DMS153 treated with DMSO at 0.1 percent for 48 hours (cell line): ENCODE measurements at regions not wholly inside any gene's neighbourhood (a gene's known extent, or its start where the extent isn't known, plus 50 kb on each side); places are given as distances from the start of the nearest gene placed in this dataset.

Experiments
- DNase-seq: peaks from one replicate; lab custom pipeline; 2025; ENCODE audit not compliant: unreplicated experiment; lab: John Stamatoyannopoulos, UW

- DNase-seq, result no peak
These were observed 1032.2 kb upstream of the SEMA6D start for GRCh38 chr15:46685096-46685495.

- no peak for DNase-seq
These were observed 1031.6 kb upstream of the SEMA6D start for GRCh38 chr15:46685681-46686080.

GRCh38 chr15:46696281-46696680 is 1021.0 kb upstream of the SEMA6D start:
- DNase-seq, result no peak

- DNase-seq, result no peak
These were observed 1016.0 kb upstream of the SEMA6D start for GRCh38 chr15:46701346-46701745.

- DNase-seq, result no peak
These were observed 1015.4 kb upstream of the SEMA6D start for GRCh38 chr15:46701896-46702295.

GRCh38 chr15:46703020-46703861 is 1014.1 kb upstream of the SEMA6D start:
- DNase-seq, result no peak

- no peak for DNase-seq
These were observed 1013.3 kb upstream of the SEMA6D start for GRCh38 chr15:46703871-46704637.

GRCh38 chr15:46707452-46707851 is 1009.9 kb upstream of the SEMA6D start:
- no peak for DNase-seq

- no peak for DNase-seq
These were observed 1009.1 kb upstream of the SEMA6D start for GRCh38 chr15:46708226-46708625.

GRCh38 chr15:46709460-46710083 is 1007.7 kb upstream of the SEMA6D start:
- DNase-seq, result no peak

- DNase-seq, result no peak
These were observed 1006.8 kb upstream of the SEMA6D start for GRCh38 chr15:46710401-46710960.

GRCh38 chr15:46713045-46713444 is 1004.3 kb upstream of the SEMA6D start:
- DNase-seq, result no peak

- DNase-seq, result no peak
These were observed 1002.4 kb upstream of the SEMA6D start for GRCh38 chr15:46714950-46715349.

GRCh38 chr15:46723308-46723707 is 994.0 kb upstream of the SEMA6D start:
- no peak for DNase-seq

GRCh38 chr15:46732060-46732459 is 985.2 kb upstream of the SEMA6D start:
- no peak for DNase-seq

- no peak for DNase-seq
These were observed 982.2 kb upstream of the SEMA6D start for GRCh38 chr15:46735115-46735514.

GRCh38 chr15:46751303-46751702 is 966.0 kb upstream of the SEMA6D start:
- DNase-seq, result no peak

- DNase-seq, result no peak
These were observed 963.4 kb upstream of the SEMA6D start for GRCh38 chr15:46753946-46754345.

GRCh38 chr15:46763091-46763490 is 954.2 kb upstream of the SEMA6D start:
- DNase-seq, result no peak

GRCh38 chr15:46764851-46765250 is 952.5 kb upstream of the SEMA6D start:
- DNase-seq, result no peak

- DNase-seq, result no peak
These were observed 951.3 kb upstream of the SEMA6D start for GRCh38 chr15:46766021-46766420.
